GM19324 (cell line): ENCODE measurements at regions not wholly inside any gene's neighbourhood (a gene's known extent, or its start where the extent isn't known, plus 50 kb on each side); places are given as distances from the start of the nearest gene placed in this dataset.

Experiments
- ATAC-seq: cut with Tn5 transposase; IDR thresholded peaks from one replicate; pipeline ENCODE4 v1.9.1; 2021; ENCODE audit warnings: mild to moderate bottlenecking, moderate library complexity; ENCODE audit not compliant: unreplicated experiment, low FRiP score

- ATAC-seq, result no peak
Measured at GRCh38 chr15:39132954-39133600, 447.8 kb upstream of the THBS1 start.

- ATAC-seq, result no peak
Measured at GRCh38 chr15:39134282-39134681, 446.6 kb upstream of the THBS1 start.

GRCh38 chr15:39135989-39136388 is 444.9 kb upstream of the THBS1 start:
- no peak for ATAC-seq

GRCh38 chr15:39139431-39140059 is 441.3 kb upstream of the THBS1 start:
- no peak for ATAC-seq

GRCh38 chr15:39140060-39140604 is 440.7 kb upstream of the THBS1 start:
- ATAC-seq, result no peak

GRCh38 chr15:39142500-39142899 is 438.4 kb upstream of the THBS1 start:
- no peak for ATAC-seq

GRCh38 chr15:39143479-39143878 is 437.4 kb upstream of the THBS1 start:
- ATAC-seq, result no peak

GRCh38 chr15:39144051-39144450 is 436.8 kb upstream of the THBS1 start:
- no peak for ATAC-seq

GRCh38 chr15:39144613-39145499 is 436.0 kb upstream of the THBS1 start:
- no peak for ATAC-seq

- ATAC-seq, result no peak
Measured at GRCh38 chr15:39145854-39146625, 434.8 kb upstream of the THBS1 start.

GRCh38 chr15:39149636-39150150 is 431.2 kb upstream of the THBS1 start:
- no peak for ATAC-seq

GRCh38 chr15:39151545-39151944 is 429.3 kb upstream of the THBS1 start:
- no peak for ATAC-seq

GRCh38 chr15:39153058-39153714 is 427.7 kb upstream of the THBS1 start:
- no peak for ATAC-seq

- no peak for ATAC-seq
Measured at GRCh38 chr15:39153716-39154115, 427.2 kb upstream of the THBS1 start.

- ATAC-seq, result no peak
Measured at GRCh38 chr15:39154227-39154638, 426.6 kb upstream of the THBS1 start.

- no peak for ATAC-seq
Measured at GRCh38 chr15:39154776-39155175, 426.1 kb upstream of the THBS1 start.

GRCh38 chr15:39156166-39156565 is 424.7 kb upstream of the THBS1 start:
- ATAC-seq, result no peak

GRCh38 chr15:39156646-39157250 is 424.1 kb upstream of the THBS1 start:
- no peak for ATAC-seq

- no peak for ATAC-seq
Measured at GRCh38 chr15:39157882-39158281, 423.0 kb upstream of the THBS1 start.
